Endothelial cell of umbilical vein (primary cell): ENCODE measurements at regions not wholly inside any gene's neighbourhood (a gene's known extent, or its start where the extent isn't known, plus 50 kb on each side); places are given as distances from the start of the nearest gene placed in this dataset.

ENCODE experiments used
- BruUV-seq: library from RNA; stranded (reverse); fragments of 400-500 nt; replicated peaks from 2 replicates; lab custom pipeline; 2021; lab: Mats Ljungman, UMichigan
- CTCF ChIA-PET: fragments of 300-600, 350-600 bp; sonication (Branson Sonifier 250); formaldehyde crosslinking; loops from one replicate; lab custom pipeline; 2021; ENCODE audit warnings: antibody characterized with exemption, inconsistent platforms; lab: Charles Lee
- POLR2A ChIA-PET: fragments of 300-600, 350-600 bp; sonication (Branson Sonifier 250); formaldehyde crosslinking; loops from one replicate; lab custom pipeline; 2021; ENCODE audit warnings: antibody characterized with exemption, inconsistent platforms; lab: Charles Lee
- DNase-seq: peaks from one replicate; pipeline ENCODE4 v3.0.0-alpha.2; 2011; ENCODE audit warnings: low read depth, low spot score
- FAIRE-seq: peaks from 2 replicates; lab custom pipeline; 2011; peaks lifted over from hg19 to GRCh38; lab: Jason Lieb, UNC
- H2AFZ ChIP-seq: 2 replicates; pipeline ENCODE4 v1.6.0; 2012; ENCODE audit warnings: low read depth, low read length, control low read depth, inconsistent platforms
- H3K27ac ChIP-seq: 2 replicates; pipeline ENCODE4 v1.5.1; 2011; ENCODE audit warnings: low read depth, mild to moderate bottlenecking, control low read depth, low read length, moderate library complexity; ENCODE audit not compliant: insufficient read depth
- H3K27me3 ChIP-seq, 2 experiments: 2 replicates each; pipeline versions ENCODE4 v1.6.0 to v1.6.1; 2011; ENCODE audit warnings: low read length in 2 of 2, mixed read lengths in 1 of 2; ENCODE audit not compliant: control insufficient read depth in 2 of 2, insufficient read depth in 2 of 2
- H3K36me3 ChIP-seq, 2 experiments: 2 replicates in 1 of 2; 3 replicates in 1 of 2; pipeline ENCODE4 v1.5.1; 2011; ENCODE audit warnings: low read length in 2 of 2, mild to moderate bottlenecking in 1 of 2, moderate library complexity in 1 of 2; ENCODE audit not compliant: control insufficient read depth in 2 of 2, insufficient read depth in 2 of 2; ENCODE audit errors: extremely low read depth in 1 of 2
- H3K4me1 ChIP-seq: 3 replicates; pipeline ENCODE4 v1.5.1; 2011; ENCODE audit warnings: mild to moderate bottlenecking, low read length; ENCODE audit not compliant: control insufficient read depth, insufficient read depth; ENCODE audit errors: extremely low read depth
- H3K4me2 ChIP-seq: 2 replicates; pipeline ENCODE4 v1.6.1; 2011; ENCODE audit warnings: low read length, control low read depth, mixed read lengths; ENCODE audit not compliant: insufficient read depth
- H3K4me3 ChIP-seq, 3 experiments: fragments of 200-600 bp in 1 of 3; sonication (generic), shearing (Covaris generic) in 1 of 3; replicated peaks in 1 of 3; 2 replicates each; pipeline ENCODE4 v1.5.1; 2011 to 2016; ENCODE audit warnings: control low read depth in 3 of 3, low read length in 3 of 3, mild to moderate bottlenecking in 2 of 3, inconsistent platforms in 1 of 3, low read depth in 1 of 3, moderate library complexity in 1 of 3; ENCODE audit not compliant: insufficient read depth in 1 of 3
- H3K79me2 ChIP-seq: 2 replicates; pipeline ENCODE4 v1.6.0; 2012; ENCODE audit warnings: low read length, inconsistent platforms; ENCODE audit not compliant: control insufficient read depth, insufficient read depth
- H3K9ac ChIP-seq: replicated peaks from 2 replicates; pipeline ENCODE3; 2011; ENCODE audit warnings: low read length, control low read depth; ENCODE audit not compliant: insufficient read depth; ENCODE audit errors: extremely low read depth
- H3K9me1 ChIP-seq: replicated peaks from 3 replicates; pipeline ENCODE4 v1.6.0; 2011; ENCODE audit warnings: mild to moderate bottlenecking, low read length; ENCODE audit not compliant: control insufficient read depth, insufficient read depth; ENCODE audit errors: extremely low read depth
- H3K9me3 ChIP-seq: replicated peaks from 2 replicates; pipeline ENCODE4 v1.5.1; 2012; ENCODE audit warnings: low read length, inconsistent platforms; ENCODE audit not compliant: control insufficient read depth, insufficient read depth
- H4K20me1 ChIP-seq: replicated peaks from 2 replicates; pipeline ENCODE3; 2011; ENCODE audit warnings: mild to moderate bottlenecking, low read length; ENCODE audit not compliant: control insufficient read depth, insufficient read depth; ENCODE audit errors: extremely low read depth
- EZH2 ChIP-seq: IDR thresholded peaks from 2 replicates; pipeline ENCODE4 v1.6.1; 2012; ENCODE audit warnings: borderline replicate concordance, low read depth, mild to moderate bottlenecking, moderate library complexity, low read length, inconsistent platforms; ENCODE audit not compliant: severe bottlenecking
- FOS ChIP-seq: IDR thresholded peaks from 2 replicates; pipeline ENCODE4 v1.6.1; 2011; ENCODE audit warnings: mild to moderate bottlenecking, low read length, moderate library complexity, borderline replicate concordance; ENCODE audit not compliant: insufficient read depth
- GATA2 ChIP-seq: IDR thresholded peaks from 2 replicates; pipeline ENCODE4 v1.7.0; 2011; ENCODE audit warnings: low read depth, mild to moderate bottlenecking, moderate library complexity, mixed read lengths, low read length; ENCODE audit not compliant: insufficient read length, insufficient read depth
- JUN ChIP-seq: IDR thresholded peaks from 2 replicates; pipeline ENCODE4 v1.6.1; 2011; ENCODE audit warnings: borderline replicate concordance, low read depth; ENCODE audit not compliant: insufficient read length, insufficient read depth
- MYC ChIP-seq: IDR thresholded peaks from one replicate; pipeline ENCODE4 v1.6.1; 2011; ENCODE audit warnings: mild to moderate bottlenecking, low read depth, low read length
- POLR2A ChIP-seq: IDR thresholded peaks from 2 replicates; pipeline ENCODE4 v1.6.1; 2012; ENCODE audit warnings: low read depth, mild to moderate bottlenecking, control low read depth, low read length
- POLR2AphosphoS5 ChIP-seq: IDR thresholded peaks from 2 replicates; pipeline ENCODE4 v1.6.1; 2012; ENCODE audit warnings: low read depth, mild to moderate bottlenecking, control low read depth, low read length, moderate library complexity; ENCODE audit not compliant: insufficient read depth
- dilution Hi-C: fragments of 300-500 bp; cut with MboI; formaldehyde crosslinking; loops from one replicate; pipeline ENCODE4 v1.15.0; 2019; ENCODE audit warnings: low sequenced_read_pairs; ENCODE audit not compliant: extremely low pct_ligation_motif_present
- intact Hi-C: fragments of 100-400 bp; cut with micrococcal nuclease; formaldehyde crosslinking; loops from one replicate; pipeline ENCODE4 v1.10.0; 2022
- TF ChIP-seq, protein P1 (sequence below), 2 donors: IDR thresholded peaks; 1 replicate in 1 of 2; 2 replicates in 1 of 2; pipeline ENCODE4 v1.5.1; 2011; ENCODE audit warnings: low read length in 2 of 2, mild to moderate bottlenecking in 2 of 2, moderate library complexity in 2 of 2, control low read depth in 1 of 2, inconsistent platforms in 1 of 2, low read depth in 1 of 2; ENCODE audit not compliant: insufficient read depth in 1 of 2; ENCODE audit errors: extremely low read depth in 1 of 2
- TF ChIP-seq, protein P2 (sequence below): IDR thresholded peaks from 2 replicates; pipeline ENCODE4 v1.6.1; 2011; ENCODE audit not compliant: insufficient read depth, insufficient read length

DNA sequence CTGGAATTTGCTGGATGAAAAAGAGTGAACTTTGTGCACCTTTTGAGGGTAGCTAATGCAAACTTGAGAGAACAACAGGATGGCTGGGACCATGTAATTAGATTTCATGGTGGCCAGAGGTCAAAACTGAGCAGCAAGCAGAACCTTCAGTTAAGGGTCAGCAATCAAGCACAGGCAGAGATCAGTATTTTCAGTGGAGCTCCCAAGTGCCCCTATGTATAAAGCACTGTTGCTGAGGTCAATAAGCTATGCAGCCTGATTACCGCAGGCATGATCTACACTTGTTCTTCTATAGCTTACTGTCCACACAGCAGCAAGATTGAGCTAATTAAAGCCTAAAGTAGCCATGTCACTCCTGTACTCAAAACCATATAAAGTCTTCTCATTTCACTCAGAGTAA, 62.1 kb upstream of the TMC1 start:
- dilution Hi-C loops: no loop called here

More for the DNA sequence above, 62.1 kb upstream of the TMC1 start:
- ChIA-PET POLR2A (no interaction called here), CTCF (interaction anchor here (1.6 kb wide), 1 partner anchor 127 kb away, joined by 3 read pairs; no protein-coding TSS in a partner anchor)
- Histone ChIP-seq H3K36me3 (no peaks in the 10 kb centered on the region), H3K9ac (no peak overlapping the region), H3K27ac (no peak overlapping the region), H3K4me1 (peaks cover 18% of the 10 kb centered on the region), H4K20me1 (no peaks in the 10 kb centered on the region), H3K79me2 (no peaks in the 10 kb centered on the region), H3K9me3 (no peaks in the 10 kb centered on the region), H3K4me2 (no peak overlapping the region), H3K4me3 (no peak overlapping the region), H3K27me3 (no peaks in the 10 kb centered on the region), H3K9me1 (no peaks in the 10 kb centered on the region), H2AFZ (no peak overlapping the region)
- FAIRE-seq (no peak), DNase-seq (no peak)
- BruUV-seq: no TSS peak
- TF ChIP-seq JUN: no peak
- TF ChIP-seq EZH2: no peak
- no peak for TF ChIP-seq GATA2
- no peak for TF ChIP-seq FOS
- no peak for TF ChIP-seq POLR2A
- no peak for TF ChIP-seq MYC
- no peak for TF ChIP-seq POLR2AphosphoS5
- TF ChIP-seq, protein P1, sequence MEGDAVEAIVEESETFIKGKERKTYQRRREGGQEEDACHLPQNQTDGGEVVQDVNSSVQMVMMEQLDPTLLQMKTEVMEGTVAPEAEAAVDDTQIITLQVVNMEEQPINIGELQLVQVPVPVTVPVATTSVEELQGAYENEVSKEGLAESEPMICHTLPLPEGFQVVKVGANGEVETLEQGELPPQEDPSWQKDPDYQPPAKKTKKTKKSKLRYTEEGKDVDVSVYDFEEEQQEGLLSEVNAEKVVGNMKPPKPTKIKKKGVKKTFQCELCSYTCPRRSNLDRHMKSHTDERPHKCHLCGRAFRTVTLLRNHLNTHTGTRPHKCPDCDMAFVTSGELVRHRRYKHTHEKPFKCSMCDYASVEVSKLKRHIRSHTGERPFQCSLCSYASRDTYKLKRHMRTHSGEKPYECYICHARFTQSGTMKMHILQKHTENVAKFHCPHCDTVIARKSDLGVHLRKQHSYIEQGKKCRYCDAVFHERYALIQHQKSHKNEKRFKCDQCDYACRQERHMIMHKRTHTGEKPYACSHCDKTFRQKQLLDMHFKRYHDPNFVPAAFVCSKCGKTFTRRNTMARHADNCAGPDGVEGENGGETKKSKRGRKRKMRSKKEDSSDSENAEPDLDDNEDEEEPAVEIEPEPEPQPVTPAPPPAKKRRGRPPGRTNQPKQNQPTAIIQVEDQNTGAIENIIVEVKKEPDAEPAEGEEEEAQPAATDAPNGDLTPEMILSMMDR (IDR thresholded peaks at IDR 0.05; ENCODE audit: extremely low read depth in 1 of 2, insufficient read depth in 1 of 2, low read depth in 1 of 2, low read length in 2 of 2): no peak
- TF ChIP-seq, protein P2, sequence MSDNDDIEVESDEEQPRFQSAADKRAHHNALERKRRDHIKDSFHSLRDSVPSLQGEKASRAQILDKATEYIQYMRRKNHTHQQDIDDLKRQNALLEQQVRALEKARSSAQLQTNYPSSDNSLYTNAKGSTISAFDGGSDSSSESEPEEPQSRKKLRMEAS: no peak
- intact Hi-C loops: no loop called here
